ENCODE measurements at regions not wholly inside any gene's neighbourhood (a gene's known extent, or its start where the extent isn't known, plus 50 kb on each side); places are given as distances from the start of the nearest gene placed in this dataset.
"Not testable (repeated sequence)": the region's sequence is repeated elsewhere in the genome, so short reads cannot be mapped to it uniquely, and the experiment has no call there.

GRCh38 chr4:174418640-174419212 is 103.6 kb downstream of the HPGD start:
- DNase-seq (no peak), ATAC-seq (ENCODE audit: low read depth in 2 of 2) (no peak)
- Mint-ChIP-seq H3K9me3 (peaks cover 1 to 7% (median 3%) of the 10 kb centered on the region in 7 donors), H3K36me3 (no peaks in the 10 kb centered on the region), H3K4me1 (peaks cover 15 to 24% (median 21%) of the 10 kb centered on the region in 3 donors), H3K4me3 (no peak overlapping the region), H3K27me3 (no peaks in the 10 kb centered on the region), H3K27ac (no peak overlapping the region)

- Mint-ChIP-seq H3K27me3 (no peaks in the 10 kb centered on the region), H3K4me1 (no peaks in the 10 kb centered on the region), H3K27ac (peak overlapping the region in 1 of 6 donors; percentile 28), H3K9me3 (peaks cover 0 to 11% (median 3%) of the 10 kb centered on the region in 7 donors), H3K36me3 (no peaks in the 10 kb centered on the region), H3K4me3 (no peak overlapping the region)
- ATAC-seq (ENCODE audit: low read depth in 2 of 2), result no peak
- no peak for DNase-seq
Observed at GRCh38 chr4:174408841-174409552, 113.3 kb downstream of the HPGD start.

GRCh38 chr4:174406383-174406782 is 115.9 kb downstream of the HPGD start:
- DNase-seq (no peak), ATAC-seq (ENCODE audit: low read depth in 2 of 2) (no peak)
- H3K36me3 Mint-ChIP-seq, result no peaks in the 10 kb centered on the region
- peaks cover 0 to 2% (median 0%) of the 10 kb centered on the region in 7 donors for H3K9me3 Mint-ChIP-seq
- peaks cover 0 to 7% (median 0%) of the 10 kb centered on the region in 3 donors for H3K27me3 Mint-ChIP-seq
- no peak overlapping the region for H3K27ac Mint-ChIP-seq
- no peak overlapping the region for H3K4me3 Mint-ChIP-seq
- no peaks in the 10 kb centered on the region for H3K4me1 Mint-ChIP-seq

- H3K4me1 Mint-ChIP-seq, result no peaks in the 10 kb centered on the region
- no peak for DNase-seq
- no peak overlapping the region for H3K27ac Mint-ChIP-seq
- no peak for ATAC-seq (ENCODE audit: low read depth in 2 of 2)
- H3K4me3 Mint-ChIP-seq, result no peak overlapping the region
- peaks cover 0 to 2% (median 0%) of the 10 kb centered on the region in 7 donors for H3K9me3 Mint-ChIP-seq
- no peaks in the 10 kb centered on the region for H3K36me3 Mint-ChIP-seq
- peaks cover 0 to 7% (median 0%) of the 10 kb centered on the region in 3 donors for H3K27me3 Mint-ChIP-seq
Observed at GRCh38 chr4:174405923-174406322, 116.4 kb downstream of the HPGD start.

- H3K36me3 Mint-ChIP-seq, result no peaks in the 10 kb centered on the region
Observed at GRCh38 chr4:174404677-174405076, 117.6 kb downstream of the HPGD start.

GRCh38 chr4:174403177-174403543 is 119.1 kb downstream of the HPGD start:
- H3K27me3 Mint-ChIP-seq, result peaks cover 0 to 7% (median 0%) of the 10 kb centered on the region in 3 donors
- H3K4me1 Mint-ChIP-seq, result no peaks in the 10 kb centered on the region
- no peak for DNase-seq
- ATAC-seq (ENCODE audit: low read depth in 2 of 2), result no peak
- H3K9me3 Mint-ChIP-seq, result no peaks in the 10 kb centered on the region
- no peak overlapping the region for H3K4me3 Mint-ChIP-seq
- no peaks in the 10 kb centered on the region for H3K36me3 Mint-ChIP-seq
- H3K27ac Mint-ChIP-seq, result no peak overlapping the region

More at GRCh38 chr4:174404677-174405076, 117.6 kb downstream of the HPGD start:
- Mint-ChIP-seq H3K27me3 (peaks cover 0 to 7% (median 0%) of the 10 kb centered on the region in 3 donors), H3K9me3 (peaks cover 0 to 2% (median 0%) of the 10 kb centered on the region in 7 donors), H3K27ac (no peak overlapping the region), H3K4me3 (no peak overlapping the region), H3K4me1 (no peaks in the 10 kb centered on the region)
- DNase-seq (no peak), ATAC-seq (ENCODE audit: low read depth in 2 of 2) (no peak)

GRCh38 chr4:174402470-174403176 is 118.9 kb downstream of the CEP44 start:
- ATAC-seq (ENCODE audit: low read depth in 2 of 2) (no peak), DNase-seq (no peak)
- Mint-ChIP-seq H3K9me3 (peaks cover 0 to 2% (median 0%) of the 10 kb centered on the region in 7 donors), H3K4me1 (no peaks in the 10 kb centered on the region), H3K27me3 (peaks cover 0 to 7% (median 0%) of the 10 kb centered on the region in 3 donors), H3K27ac (no peak overlapping the region), H3K4me3 (no peak overlapping the region), H3K36me3 (no peaks in the 10 kb centered on the region)

GRCh38 chr4:174401471-174402130 is 117.9 kb downstream of the CEP44 start:
- peaks cover 0 to 2% (median 0%) of the 10 kb centered on the region in 7 donors for H3K9me3 Mint-ChIP-seq
- DNase-seq, result no peak
- peaks cover 0 to 7% (median 0%) of the 10 kb centered on the region in 3 donors for H3K27me3 Mint-ChIP-seq
- H3K27ac Mint-ChIP-seq, result no peak overlapping the region
- no peak for ATAC-seq (ENCODE audit: low read depth in 2 of 2)
- H3K4me3 Mint-ChIP-seq, result no peak overlapping the region
- no peaks in the 10 kb centered on the region for H3K4me1 Mint-ChIP-seq
- H3K36me3 Mint-ChIP-seq, result no peaks in the 10 kb centered on the region

- not testable (repeated sequence) for H3K9me3 Mint-ChIP-seq; DNase-seq; H3K27ac Mint-ChIP-seq; H3K4me3 Mint-ChIP-seq; H3K4me1 Mint-ChIP-seq; H3K36me3 Mint-ChIP-seq; ATAC-seq (ENCODE audit: low read depth in 2 of 2); H3K27me3 Mint-ChIP-seq
Observed at GRCh38 chr4:174400603-174401302, 117.0 kb downstream of the CEP44 start.

GRCh38 chr4:174398728-174399127 is 115.0 kb downstream of the CEP44 start:
- Mint-ChIP-seq H3K36me3 (no peaks in the 10 kb centered on the region), H3K27ac (no peak overlapping the region), H3K9me3 (peaks cover 0 to 2% (median 0%) of the 10 kb centered on the region in 7 donors), H3K4me1 (no peaks in the 10 kb centered on the region), H3K27me3 (peaks cover 0 to 7% (median 0%) of the 10 kb centered on the region in 3 donors), H3K4me3 (no peak overlapping the region)
- no peak for ATAC-seq (ENCODE audit: low read depth in 2 of 2)
- DNase-seq, result no peak

- H3K4me3 Mint-ChIP-seq, result no peak overlapping the region
- no peak for DNase-seq
- peaks cover 0 to 2% (median 0%) of the 10 kb centered on the region in 7 donors for H3K9me3 Mint-ChIP-seq
- H3K27ac Mint-ChIP-seq, result no peak overlapping the region
- peaks cover 0 to 4% (median 0%) of the 10 kb centered on the region in 3 donors for H3K27me3 Mint-ChIP-seq
- no peaks in the 10 kb centered on the region for H3K36me3 Mint-ChIP-seq
- H3K4me1 Mint-ChIP-seq, result no peaks in the 10 kb centered on the region
- ATAC-seq (ENCODE audit: low read depth in 2 of 2), result no peak
Observed at GRCh38 chr4:174397366-174398155, 113.8 kb downstream of the CEP44 start.

GRCh38 chr4:174396599-174397110 is 112.9 kb downstream of the CEP44 start:
- no peak overlapping the region for H3K27ac Mint-ChIP-seq
- no peaks in the 10 kb centered on the region for H3K4me1 Mint-ChIP-seq
- H3K9me3 Mint-ChIP-seq, result peaks cover 0 to 2% (median 0%) of the 10 kb centered on the region in 7 donors
- DNase-seq, result no peak
- no peaks in the 10 kb centered on the region for H3K36me3 Mint-ChIP-seq
- H3K4me3 Mint-ChIP-seq, result no peak overlapping the region
- no peak for ATAC-seq (ENCODE audit: low read depth in 2 of 2)
- H3K27me3 Mint-ChIP-seq, result no peaks in the 10 kb centered on the region
